ENCODE measurements at regions not wholly inside any gene's neighbourhood (a gene's known extent, or its start where the extent isn't known, plus 50 kb on each side); places are given as distances from the start of the nearest gene placed in this dataset.

- no peak for TF ChIP-seq CTCF (IDR thresholded peaks at IDR 0.05)
- Histone ChIP-seq H3K27ac (no peak overlapping the region), H3K9me3 (no peaks in the 10 kb centered on the region), H3K4me3 (no peak overlapping the region), H3K27me3 (no peaks in the 10 kb centered on the region), H3K36me3 (no peaks in the 10 kb centered on the region), H3K4me1 (no peaks in the 10 kb centered on the region)
- DNase-seq (ENCODE audit: low spot score) = no peak
These were observed 111.3 kb upstream of the CREB1 start for GRCh38 chr2:207418419-207418818.

GRCh38 chr2:207419331-207419730, 110.4 kb upstream of the CREB1 start:
- DNase-seq (ENCODE audit: low spot score) = no peak
- Histone ChIP-seq H3K27me3 (no peaks in the 10 kb centered on the region), H3K27ac (no peak overlapping the region), H3K9me3 (no peaks in the 10 kb centered on the region), H3K4me1 (no peaks in the 10 kb centered on the region), H3K4me3 (no peak overlapping the region), H3K36me3 (no peaks in the 10 kb centered on the region)
- TF ChIP-seq CTCF (IDR thresholded peaks at IDR 0.05) = no peak

- TF ChIP-seq CTCF (IDR thresholded peaks at IDR 0.05) = no peak
- H3K27ac ChIP-seq = no peak overlapping the region
- H3K4me3 ChIP-seq = no peak overlapping the region
- H3K4me1 ChIP-seq = no peaks in the 10 kb centered on the region
- no peak for DNase-seq (ENCODE audit: low spot score)
- no peaks in the 10 kb centered on the region for H3K36me3 ChIP-seq
- H3K27me3 ChIP-seq = no peaks in the 10 kb centered on the region
- no peaks in the 10 kb centered on the region for H3K9me3 ChIP-seq
These were observed 108.1 kb upstream of the CREB1 start for GRCh38 chr2:207421671-207422070.

GRCh38 chr2:207422380-207422779, 107.4 kb upstream of the CREB1 start:
- H3K27me3 ChIP-seq = no peaks in the 10 kb centered on the region
- H3K27ac ChIP-seq = no peak overlapping the region
- no peaks in the 10 kb centered on the region for H3K36me3 ChIP-seq
- H3K9me3 ChIP-seq = no peaks in the 10 kb centered on the region
- no peak overlapping the region for H3K4me3 ChIP-seq
- no peak for TF ChIP-seq CTCF (IDR thresholded peaks at IDR 0.05)
- DNase-seq (ENCODE audit: low spot score) = no peak
- H3K4me1 ChIP-seq = no peaks in the 10 kb centered on the region

- H3K4me3 ChIP-seq = no peak overlapping the region
- no peak for TF ChIP-seq CTCF (IDR thresholded peaks at IDR 0.05)
- H3K4me1 ChIP-seq = no peaks in the 10 kb centered on the region
- H3K36me3 ChIP-seq = no peaks in the 10 kb centered on the region
- no peak overlapping the region for H3K27ac ChIP-seq
- H3K27me3 ChIP-seq = no peaks in the 10 kb centered on the region
- DNase-seq (ENCODE audit: low spot score) = no peak
- H3K9me3 ChIP-seq = no peaks in the 10 kb centered on the region
These were observed 105.9 kb upstream of the CREB1 start for GRCh38 chr2:207423886-207424285.

GRCh38 chr2:207427986-207428385, 101.8 kb upstream of the CREB1 start:
- Histone ChIP-seq H3K4me3 (no peak overlapping the region), H3K9me3 (no peaks in the 10 kb centered on the region), H3K27me3 (no peaks in the 10 kb centered on the region), H3K4me1 (no peaks in the 10 kb centered on the region), H3K36me3 (no peaks in the 10 kb centered on the region), H3K27ac (no peak overlapping the region)
- no peak for TF ChIP-seq CTCF (IDR thresholded peaks at IDR 0.05)
- no peak for DNase-seq (ENCODE audit: low spot score)

All from right atrium auricular region (tissue), 2 donors.